ENCODE measurements at regions not wholly inside any gene's neighbourhood (a gene's known extent, or its start where the extent isn't known, plus 50 kb on each side); places are given as distances from the start of the nearest gene placed in this dataset.

DNA sequence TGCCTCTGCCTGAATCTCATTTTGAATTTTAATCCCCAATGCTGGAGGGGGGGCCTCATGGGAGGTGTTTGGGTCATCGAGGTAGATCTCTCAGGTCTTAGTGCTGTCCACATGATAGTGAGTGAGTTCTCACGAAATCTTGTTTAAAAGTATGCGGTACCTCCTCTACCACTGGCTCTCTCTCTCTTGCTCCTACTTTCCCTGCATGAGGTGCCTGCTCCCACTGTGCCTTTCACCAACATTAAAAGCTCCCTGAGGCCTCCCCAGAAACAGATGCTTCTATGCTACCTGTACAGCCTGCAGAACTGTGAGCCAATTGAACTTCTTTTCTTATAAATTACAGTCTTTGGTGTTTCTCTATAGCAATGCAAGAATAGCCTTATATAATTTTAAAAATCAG lies 560.7 kb upstream of the CPEB2 start:
- no peak for DNase-seq (ENCODE audit: low spot score)
- in situ Hi-C loops (cut with MboI; ENCODE audit: low sequenced_read_pairs, unreplicated experiment), result no loop called here
- TF ChIP-seq, protein P1, sequence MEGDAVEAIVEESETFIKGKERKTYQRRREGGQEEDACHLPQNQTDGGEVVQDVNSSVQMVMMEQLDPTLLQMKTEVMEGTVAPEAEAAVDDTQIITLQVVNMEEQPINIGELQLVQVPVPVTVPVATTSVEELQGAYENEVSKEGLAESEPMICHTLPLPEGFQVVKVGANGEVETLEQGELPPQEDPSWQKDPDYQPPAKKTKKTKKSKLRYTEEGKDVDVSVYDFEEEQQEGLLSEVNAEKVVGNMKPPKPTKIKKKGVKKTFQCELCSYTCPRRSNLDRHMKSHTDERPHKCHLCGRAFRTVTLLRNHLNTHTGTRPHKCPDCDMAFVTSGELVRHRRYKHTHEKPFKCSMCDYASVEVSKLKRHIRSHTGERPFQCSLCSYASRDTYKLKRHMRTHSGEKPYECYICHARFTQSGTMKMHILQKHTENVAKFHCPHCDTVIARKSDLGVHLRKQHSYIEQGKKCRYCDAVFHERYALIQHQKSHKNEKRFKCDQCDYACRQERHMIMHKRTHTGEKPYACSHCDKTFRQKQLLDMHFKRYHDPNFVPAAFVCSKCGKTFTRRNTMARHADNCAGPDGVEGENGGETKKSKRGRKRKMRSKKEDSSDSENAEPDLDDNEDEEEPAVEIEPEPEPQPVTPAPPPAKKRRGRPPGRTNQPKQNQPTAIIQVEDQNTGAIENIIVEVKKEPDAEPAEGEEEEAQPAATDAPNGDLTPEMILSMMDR (IDR thresholded peaks at IDR 0.05; ENCODE audit: borderline replicate concordance, control extremely low read depth, extremely low read depth, insufficient read depth, missing control alignments), result no peak

- TF ChIP-seq, protein P1 (IDR thresholded peaks at IDR 0.05; ENCODE audit: borderline replicate concordance, control extremely low read depth, extremely low read depth, insufficient read depth, missing control alignments), result no peak
- DNase-seq (ENCODE audit: low spot score), result no peak
- in situ Hi-C loops (cut with MboI; ENCODE audit: low sequenced_read_pairs, unreplicated experiment), result no loop called here
Observed at GRCh38 chr4:14445882-14446281, 556.4 kb upstream of the CPEB2 start.

DNA sequence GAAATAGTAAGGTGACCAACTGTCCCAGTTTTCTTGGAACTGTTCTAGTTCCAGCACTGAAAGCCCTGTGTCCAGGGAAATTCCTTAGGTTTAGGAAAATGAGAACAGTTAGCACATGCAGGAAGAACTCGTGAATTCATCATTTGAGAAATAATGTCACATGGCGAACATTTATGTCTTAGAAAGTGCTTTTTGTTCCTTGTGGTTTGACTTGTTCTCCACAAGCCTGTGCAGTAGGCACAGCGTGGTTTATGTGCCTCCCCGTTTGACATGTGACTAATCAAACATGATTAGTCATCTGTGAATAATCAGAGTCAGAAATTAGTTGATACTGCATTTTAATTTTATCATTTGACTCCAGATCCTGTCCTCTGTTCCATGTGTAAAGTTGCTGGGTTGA lies 556.0 kb upstream of the CPEB2 start:
- in situ Hi-C loops (cut with MboI; ENCODE audit: low sequenced_read_pairs, unreplicated experiment), result no loop called here
- DNase-seq (ENCODE audit: low spot score), result no peak
- TF ChIP-seq, protein P1 (IDR thresholded peaks at IDR 0.05; ENCODE audit: borderline replicate concordance, control extremely low read depth, extremely low read depth, insufficient read depth, missing control alignments), result no peak

- TF ChIP-seq, protein P1 (IDR thresholded peaks at IDR 0.05; ENCODE audit: borderline replicate concordance, control extremely low read depth, extremely low read depth, insufficient read depth, missing control alignments), result no peak
- DNase-seq (ENCODE audit: low spot score), result no peak
- in situ Hi-C loops (cut with MboI; ENCODE audit: low sequenced_read_pairs, unreplicated experiment), result no loop called here
Observed at GRCh38 chr4:14446904-14447303, 555.4 kb upstream of the CPEB2 start.

- TF ChIP-seq, protein P1 (IDR thresholded peaks at IDR 0.05; ENCODE audit: borderline replicate concordance, control extremely low read depth, extremely low read depth, insufficient read depth, missing control alignments), result no peak
- in situ Hi-C loops (cut with MboI; ENCODE audit: low sequenced_read_pairs, unreplicated experiment), result no loop called here
- no peak for DNase-seq (ENCODE audit: low spot score)
Observed at GRCh38 chr4:14449308-14449707, 553.0 kb upstream of the CPEB2 start.

DNA sequence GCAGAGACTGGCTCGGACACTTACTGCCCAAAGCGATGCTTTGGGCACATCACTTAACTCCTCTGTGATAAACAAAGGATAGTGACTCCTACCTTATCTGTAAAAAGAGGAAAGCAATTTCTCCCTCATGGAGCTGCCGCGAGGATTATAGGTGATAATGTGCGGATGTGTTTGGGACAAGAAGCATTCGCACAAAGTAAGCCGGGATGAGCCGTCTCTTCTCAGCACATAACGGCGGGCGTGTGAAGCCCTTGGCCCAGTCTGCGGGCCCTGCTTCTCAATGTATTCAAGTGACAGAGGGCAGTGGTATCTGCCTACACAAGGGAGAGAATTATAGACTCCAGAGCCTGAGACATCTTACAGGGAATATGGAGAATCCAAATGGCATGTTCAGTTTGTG lies 550.3 kb upstream of the CPEB2 start:
- in situ Hi-C loops (cut with MboI; ENCODE audit: low sequenced_read_pairs, unreplicated experiment), result no loop called here
- TF ChIP-seq, protein P1 (IDR thresholded peaks at IDR 0.05; ENCODE audit: borderline replicate concordance, control extremely low read depth, extremely low read depth, insufficient read depth, missing control alignments), result no peak
- no peak for DNase-seq (ENCODE audit: low spot score)

GRCh38 chr4:14452764-14453163 lies 549.5 kb upstream of the CPEB2 start:
- DNase-seq (ENCODE audit: low spot score), result no peak
- in situ Hi-C loops (cut with MboI; ENCODE audit: low sequenced_read_pairs, unreplicated experiment), result no loop called here
- TF ChIP-seq, protein P1 (IDR thresholded peaks at IDR 0.05; ENCODE audit: borderline replicate concordance, control extremely low read depth, extremely low read depth, insufficient read depth, missing control alignments), result no peak
